Lower leg skin (tissue), 3 donors: ENCODE measurements at regions not wholly inside any gene's neighbourhood (a gene's known extent, or its start where the extent isn't known, plus 50 kb on each side); places are given as distances from the start of the nearest gene placed in this dataset.

Experiments
- CTCF ChIP-seq, 3 donors: fragments of 450-650 bp; IDR thresholded peaks; one replicate each; pipeline ENCODE4 v1.5.1; 2016; ENCODE audit warnings: antibody characterized with exemption in 3 of 3, mild to moderate bottlenecking in 3 of 3, moderate library complexity in 2 of 3
- POLR2A ChIP-seq, 2 donors: fragments of 450-650 bp; IDR thresholded peaks; one replicate each; pipeline ENCODE4 v1.6.1; 2016 to 2017; ENCODE audit warnings: antibody characterized with exemption in 2 of 2, mild to moderate bottlenecking in 1 of 2, moderate library complexity in 1 of 2

DNA sequence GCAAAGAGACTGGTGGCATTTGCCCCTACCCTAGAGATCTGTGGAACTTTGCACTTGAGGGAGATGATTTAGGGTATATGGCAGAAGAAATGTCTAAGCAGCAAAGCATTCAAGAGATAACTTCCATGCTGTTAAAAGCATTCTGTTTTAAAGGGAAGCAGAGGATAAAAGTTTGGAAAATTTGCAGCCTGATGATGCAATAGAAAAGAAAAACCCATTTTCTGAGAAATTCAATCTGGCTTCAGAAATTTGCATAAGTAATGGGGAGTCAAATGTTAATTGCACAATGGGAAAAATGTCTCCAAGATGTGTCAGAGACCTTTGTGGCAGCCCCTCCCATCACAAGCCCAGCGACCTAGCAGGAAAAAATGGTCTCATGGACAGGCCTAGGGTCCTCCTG is 361.7 kb downstream of the ANKRD7 start:
- no peak for TF ChIP-seq CTCF (IDR thresholded peaks at IDR 0.05)
- no peak for TF ChIP-seq POLR2A (IDR thresholded peaks at IDR 0.05)
